GM12872 (cell line): ENCODE measurements at regions not wholly inside any gene's neighbourhood (a gene's known extent, or its start where the extent isn't known, plus 50 kb on each side); places are given as distances from the start of the nearest gene placed in this dataset.

ENCODE experiments used
- TF ChIP-seq, protein P1 (sequence below): IDR thresholded peaks from 3 replicates; pipeline ENCODE4 v1.5.1; 2011; ENCODE audit warnings: low read depth, mild to moderate bottlenecking, low read length, moderate library complexity; ENCODE audit not compliant: insufficient read depth

DNA sequence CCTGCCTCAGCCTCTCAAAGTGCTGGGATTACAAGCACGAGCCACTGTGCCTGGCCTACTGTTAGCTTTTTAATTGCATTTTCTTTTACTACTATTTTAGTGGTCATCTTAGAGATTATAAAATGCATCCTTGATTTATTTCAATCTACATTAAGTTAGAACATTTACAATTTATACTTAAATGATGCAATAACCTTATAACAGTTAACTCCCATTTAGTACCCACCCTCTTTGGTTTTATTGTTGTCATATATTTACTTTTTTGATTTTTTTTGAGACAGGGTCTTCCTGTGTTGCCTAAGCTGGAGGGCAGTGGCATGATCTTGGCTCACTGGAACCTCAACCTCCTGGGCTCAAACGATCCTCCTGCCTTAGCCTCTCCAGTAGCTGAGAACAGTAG lies 77.3 kb downstream of the PPCDC start:
- TF ChIP-seq, protein P1, sequence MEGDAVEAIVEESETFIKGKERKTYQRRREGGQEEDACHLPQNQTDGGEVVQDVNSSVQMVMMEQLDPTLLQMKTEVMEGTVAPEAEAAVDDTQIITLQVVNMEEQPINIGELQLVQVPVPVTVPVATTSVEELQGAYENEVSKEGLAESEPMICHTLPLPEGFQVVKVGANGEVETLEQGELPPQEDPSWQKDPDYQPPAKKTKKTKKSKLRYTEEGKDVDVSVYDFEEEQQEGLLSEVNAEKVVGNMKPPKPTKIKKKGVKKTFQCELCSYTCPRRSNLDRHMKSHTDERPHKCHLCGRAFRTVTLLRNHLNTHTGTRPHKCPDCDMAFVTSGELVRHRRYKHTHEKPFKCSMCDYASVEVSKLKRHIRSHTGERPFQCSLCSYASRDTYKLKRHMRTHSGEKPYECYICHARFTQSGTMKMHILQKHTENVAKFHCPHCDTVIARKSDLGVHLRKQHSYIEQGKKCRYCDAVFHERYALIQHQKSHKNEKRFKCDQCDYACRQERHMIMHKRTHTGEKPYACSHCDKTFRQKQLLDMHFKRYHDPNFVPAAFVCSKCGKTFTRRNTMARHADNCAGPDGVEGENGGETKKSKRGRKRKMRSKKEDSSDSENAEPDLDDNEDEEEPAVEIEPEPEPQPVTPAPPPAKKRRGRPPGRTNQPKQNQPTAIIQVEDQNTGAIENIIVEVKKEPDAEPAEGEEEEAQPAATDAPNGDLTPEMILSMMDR, result no peak

DNA sequence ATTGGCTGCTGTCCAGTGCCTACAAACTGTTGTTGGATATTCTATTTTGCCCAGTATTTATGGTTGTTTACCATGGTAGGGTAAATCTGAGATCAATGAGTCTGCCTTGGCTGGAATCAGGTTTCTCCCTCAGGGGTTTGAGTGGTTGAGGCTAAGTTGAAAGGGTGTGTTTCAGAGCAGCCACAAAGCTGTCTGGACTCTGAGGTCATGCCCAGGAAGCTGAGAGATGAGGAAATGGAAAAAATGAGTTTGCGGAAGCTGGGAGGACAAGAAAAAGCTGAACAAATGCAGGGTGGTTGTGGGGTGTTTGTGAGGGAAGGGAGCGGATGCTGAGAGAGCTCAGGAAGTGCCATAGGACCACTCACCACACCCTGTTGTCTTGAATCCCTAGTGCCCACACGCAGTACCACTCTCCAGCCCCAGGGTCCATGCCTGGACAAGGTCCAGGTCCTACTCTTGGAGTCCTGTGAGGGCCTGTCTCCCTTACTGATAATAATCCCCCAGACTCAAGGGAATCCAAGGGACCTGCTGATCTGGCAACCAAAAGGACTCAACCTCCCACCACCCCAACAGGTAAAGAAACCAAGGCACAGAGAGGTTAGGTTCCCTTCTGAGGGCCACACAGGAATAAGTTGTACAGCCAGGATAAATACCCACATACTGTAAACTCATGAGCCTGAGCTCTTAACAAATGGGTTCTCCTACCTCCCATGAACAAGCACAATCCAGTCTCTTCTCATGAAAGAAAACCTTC lies 81.6 kb downstream of the PPCDC start:
- TF ChIP-seq, protein P1, result peak; percentile 12; the same call in 1 of the 3 replicates

DNA sequence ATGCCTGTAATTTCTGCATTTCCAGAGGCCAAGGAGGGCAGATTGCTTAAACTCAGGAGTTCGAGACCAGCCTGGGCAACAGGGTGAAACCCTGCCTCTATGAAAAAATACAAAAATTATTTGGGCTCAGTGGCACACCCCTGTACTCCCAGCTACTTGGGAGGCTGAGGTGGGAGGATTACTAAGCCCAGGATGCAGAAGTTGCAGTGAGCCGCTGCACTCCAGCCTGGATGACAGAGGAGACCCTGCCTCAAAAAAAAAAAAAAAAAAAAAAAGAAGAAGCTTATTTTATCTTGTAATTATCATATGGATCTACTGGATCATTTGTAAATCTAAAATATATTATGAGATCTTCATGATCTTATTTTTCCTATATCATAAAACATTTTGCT lies 84.1 kb downstream of the PPCDC start:
- TF ChIP-seq, protein P1, result no peak

DNA sequence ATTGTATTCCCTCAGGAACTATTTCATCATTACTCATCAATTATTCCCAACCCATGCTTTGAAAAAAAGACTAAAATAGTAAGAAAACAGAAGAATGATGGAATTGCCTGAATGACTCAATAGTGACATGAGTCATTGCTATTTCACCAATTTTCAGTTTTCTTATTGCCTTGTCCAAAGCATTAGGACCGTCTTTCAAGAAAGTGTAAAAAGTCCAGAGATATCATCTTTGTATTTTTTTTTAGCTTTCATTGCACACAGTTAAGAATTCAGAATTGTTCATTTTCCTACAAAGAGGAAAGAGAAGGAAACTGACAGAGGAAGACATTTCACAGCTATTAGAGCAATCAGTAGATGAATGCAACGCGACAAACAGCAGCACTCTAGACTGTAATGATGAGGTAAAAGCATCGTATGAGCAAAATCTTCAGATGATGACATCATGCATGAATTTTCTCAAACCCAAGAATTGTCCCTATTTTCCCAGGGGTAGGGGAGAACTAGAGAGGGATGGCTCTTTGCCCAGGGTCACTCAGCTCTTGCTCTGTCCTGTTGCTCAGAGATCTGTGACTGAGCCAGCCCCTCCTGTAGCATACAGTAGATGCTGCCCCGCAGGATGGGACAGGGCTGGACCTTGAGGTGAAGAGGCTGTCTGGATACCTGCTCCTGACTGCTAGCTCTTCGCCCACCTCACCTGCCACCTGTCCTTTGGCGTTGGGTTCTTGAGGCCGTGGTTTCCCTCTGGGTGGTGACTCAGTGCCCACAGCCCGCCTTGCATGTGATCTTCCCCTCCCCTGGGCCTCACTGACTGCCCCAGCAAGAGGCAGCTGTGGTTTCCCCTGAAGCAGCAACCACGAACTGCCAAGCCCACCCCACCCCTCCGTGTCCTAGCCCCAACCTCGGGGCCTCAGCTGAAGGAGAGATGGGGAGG lies 84.8 kb downstream of the PPCDC start:
- TF ChIP-seq, protein P1, result no peak

DNA sequence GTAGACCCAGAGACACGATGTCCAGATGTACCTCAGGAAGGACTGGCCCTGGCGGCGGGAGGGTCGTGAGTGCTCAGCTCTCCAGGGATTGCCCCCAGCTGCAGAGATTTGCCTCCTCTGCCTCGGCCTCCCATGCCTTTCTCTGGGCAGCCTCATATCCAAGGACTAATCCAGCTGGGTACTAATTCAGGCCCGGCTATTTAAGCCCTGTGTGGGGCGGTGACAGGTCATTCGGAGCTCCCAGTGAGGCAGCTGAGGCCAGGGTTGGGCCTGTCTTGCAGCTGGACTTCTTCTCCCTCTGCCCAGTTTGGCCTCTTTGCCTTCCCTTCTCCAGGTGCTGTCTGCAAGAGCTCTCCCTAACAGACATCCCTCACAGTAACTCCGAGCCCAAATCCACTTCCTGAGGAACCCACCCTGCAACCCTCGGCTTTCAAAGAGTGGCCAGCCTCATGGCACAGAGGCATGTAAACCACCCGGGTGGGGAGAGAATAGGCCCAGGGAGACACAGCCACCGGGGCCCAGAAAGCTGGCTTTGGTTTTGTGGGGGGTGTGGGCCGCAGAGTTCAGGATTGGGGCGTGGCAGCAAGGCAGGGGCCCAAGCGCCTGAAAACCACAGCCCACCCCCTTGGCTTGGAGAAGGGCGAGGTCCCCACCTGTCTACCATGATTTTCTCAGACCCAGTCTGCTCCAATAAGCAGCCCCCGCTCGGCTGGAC lies 85.8 kb downstream of the PPCDC start:
- TF ChIP-seq, protein P1, result no peak

DNA sequence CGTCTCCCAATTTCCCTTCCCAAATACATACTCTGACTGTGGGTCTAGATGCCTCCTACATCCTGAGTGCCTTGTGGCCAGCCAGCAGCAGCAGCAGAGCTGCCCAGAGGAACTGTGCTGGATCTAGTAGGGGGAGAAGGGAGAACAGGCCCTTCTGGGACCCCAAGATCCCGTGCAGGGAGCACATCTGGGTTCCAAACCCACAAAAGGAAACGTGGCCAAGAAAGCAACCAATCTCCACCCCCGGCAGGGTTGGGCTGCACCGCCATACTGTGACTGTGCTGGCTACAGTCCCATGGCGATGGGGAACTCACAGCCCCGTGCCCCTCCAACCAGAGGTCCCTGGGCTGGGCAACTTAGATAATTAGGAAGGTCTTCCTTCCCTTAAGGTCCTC lies 86.3 kb downstream of the PPCDC start:
- TF ChIP-seq, protein P1, result no peak

DNA sequence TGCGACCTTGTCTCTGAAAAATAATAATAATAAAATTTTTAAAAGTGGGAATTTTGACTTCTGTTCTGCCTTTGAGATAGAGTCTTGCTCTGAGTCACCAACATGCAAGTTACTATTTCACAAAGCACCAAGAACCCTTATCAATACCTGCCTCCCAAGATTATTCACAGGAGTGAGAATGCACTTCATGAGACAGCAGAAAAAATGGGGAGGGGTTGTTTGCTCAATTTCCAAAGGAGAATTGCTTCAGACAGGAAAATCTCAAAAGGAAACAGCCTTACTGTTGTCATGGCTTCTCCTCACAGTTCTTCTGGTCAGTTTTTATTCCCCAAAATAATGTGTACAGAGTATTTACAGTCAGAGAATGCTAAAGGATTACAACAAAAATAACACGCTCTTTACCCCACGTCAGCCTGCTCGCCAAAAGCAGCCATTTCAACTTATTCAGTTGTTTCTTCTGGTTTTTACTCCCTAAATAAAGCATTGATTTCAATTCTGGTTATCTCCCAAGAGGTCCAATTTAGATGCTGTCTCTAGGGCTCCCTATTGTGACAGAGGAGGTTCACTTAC lies 89.0 kb downstream of the PPCDC start:
- TF ChIP-seq, protein P1, result no peak
